ENCODE measurements at regions not wholly inside any gene's neighbourhood (a gene's known extent, or its start where the extent isn't known, plus 50 kb on each side); places are given as distances from the start of the nearest gene placed in this dataset.

GRCh38 chr5:34587355-34588241 is 68.5 kb upstream of the RAI14 start:
- H3K4me1 ChIP-seq (ENCODE audit: control insufficient read depth, insufficient read depth, low read length) = peaks cover 31% of the 10 kb centered on the region

DNA sequence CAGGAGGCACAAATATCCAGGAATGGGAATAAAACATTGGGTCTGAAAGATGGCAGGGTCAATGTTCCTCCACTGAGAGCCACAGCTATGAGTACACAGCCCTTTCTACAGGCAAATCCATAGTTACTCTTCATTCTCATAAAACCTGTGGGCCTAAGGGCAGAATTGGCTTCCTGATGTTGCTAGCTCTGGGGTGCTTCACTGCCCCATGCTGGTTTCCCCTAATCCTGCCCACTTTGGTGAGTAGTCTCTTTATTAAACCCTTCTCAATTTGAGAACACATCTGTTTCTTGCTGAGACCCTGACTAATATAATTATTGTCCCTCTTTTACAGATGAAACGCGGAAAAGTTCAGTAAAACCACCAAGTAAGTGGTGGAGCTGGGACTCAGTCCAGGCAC is 66.3 kb upstream of the RAI14 start:
- no peak overlapping the region for H3K9ac ChIP-seq (ENCODE audit: low read length)
- no peaks in the 10 kb centered on the region for H3K36me3 ChIP-seq (ENCODE audit: control insufficient read depth, insufficient read depth, low read length)
- H3K4me3 ChIP-seq (ENCODE audit: low read length) = no peak overlapping the region
- no peaks in the 10 kb centered on the region for H3K27me3 ChIP-seq (ENCODE audit: control insufficient read depth, insufficient read depth, low read length)
- peaks cover 30% of the 10 kb centered on the region for H3K4me1 ChIP-seq (ENCODE audit: control insufficient read depth, insufficient read depth, low read length)
- no peaks in the 10 kb centered on the region for H3K9me3 ChIP-seq (ENCODE audit: control insufficient read depth, low read length)

More at GRCh38 chr5:34587355-34588241, 68.5 kb upstream of the RAI14 start:
- no peaks in the 10 kb centered on the region for H3K36me3 ChIP-seq (ENCODE audit: control insufficient read depth, insufficient read depth, low read length)
- H3K9me3 ChIP-seq (ENCODE audit: control insufficient read depth, low read length) = no peaks in the 10 kb centered on the region
- H3K4me3 ChIP-seq (ENCODE audit: low read length) = no peak overlapping the region
- no peak overlapping the region for H3K9ac ChIP-seq (ENCODE audit: low read length)
- no peaks in the 10 kb centered on the region for H3K27me3 ChIP-seq (ENCODE audit: control insufficient read depth, insufficient read depth, low read length)

DNA sequence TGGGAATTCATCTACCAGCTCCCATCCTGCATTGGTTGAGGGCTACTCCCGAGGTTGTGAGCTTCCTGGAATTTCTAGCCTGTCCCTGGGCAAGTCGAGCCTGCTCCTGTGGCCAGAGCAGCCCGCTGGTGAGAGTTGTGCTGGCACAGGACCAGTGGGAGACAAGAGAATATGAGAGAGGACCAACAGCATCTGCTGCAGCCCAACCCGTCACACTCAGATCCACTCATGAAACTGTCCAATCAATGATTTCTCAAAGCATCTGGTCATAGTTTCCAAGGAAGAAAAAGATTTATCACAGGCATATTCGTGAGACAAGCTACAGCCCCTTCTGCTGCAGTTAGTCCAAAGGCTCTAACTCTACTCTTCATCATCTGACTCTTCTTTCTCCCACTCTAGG is 64.4 kb upstream of the RAI14 start:
- Histone ChIP-seq H3K36me3 (ENCODE audit: control insufficient read depth, insufficient read depth, low read length) (no peaks in the 10 kb centered on the region), H3K9ac (ENCODE audit: low read length) (no peak overlapping the region), H3K4me3 (ENCODE audit: low read length) (no peak overlapping the region), H3K9me3 (ENCODE audit: control insufficient read depth, low read length) (no peaks in the 10 kb centered on the region), H3K4me1 (ENCODE audit: control insufficient read depth, insufficient read depth, low read length) (peaks cover 15% of the 10 kb centered on the region), H3K27me3 (ENCODE audit: control insufficient read depth, insufficient read depth, low read length) (no peaks in the 10 kb centered on the region)

- Histone ChIP-seq H3K9ac (ENCODE audit: low read length) (no peak overlapping the region), H3K27me3 (ENCODE audit: control insufficient read depth, insufficient read depth, low read length) (no peaks in the 10 kb centered on the region), H3K4me3 (ENCODE audit: low read length) (no peak overlapping the region), H3K9me3 (ENCODE audit: control insufficient read depth, low read length) (no peaks in the 10 kb centered on the region), H3K36me3 (ENCODE audit: control insufficient read depth, insufficient read depth, low read length) (no peaks in the 10 kb centered on the region), H3K4me1 (ENCODE audit: control insufficient read depth, insufficient read depth, low read length) (peaks cover 16% of the 10 kb centered on the region)
These were observed 58.8 kb upstream of the RAI14 start for GRCh38 chr5:34597034-34598027.

DNA sequence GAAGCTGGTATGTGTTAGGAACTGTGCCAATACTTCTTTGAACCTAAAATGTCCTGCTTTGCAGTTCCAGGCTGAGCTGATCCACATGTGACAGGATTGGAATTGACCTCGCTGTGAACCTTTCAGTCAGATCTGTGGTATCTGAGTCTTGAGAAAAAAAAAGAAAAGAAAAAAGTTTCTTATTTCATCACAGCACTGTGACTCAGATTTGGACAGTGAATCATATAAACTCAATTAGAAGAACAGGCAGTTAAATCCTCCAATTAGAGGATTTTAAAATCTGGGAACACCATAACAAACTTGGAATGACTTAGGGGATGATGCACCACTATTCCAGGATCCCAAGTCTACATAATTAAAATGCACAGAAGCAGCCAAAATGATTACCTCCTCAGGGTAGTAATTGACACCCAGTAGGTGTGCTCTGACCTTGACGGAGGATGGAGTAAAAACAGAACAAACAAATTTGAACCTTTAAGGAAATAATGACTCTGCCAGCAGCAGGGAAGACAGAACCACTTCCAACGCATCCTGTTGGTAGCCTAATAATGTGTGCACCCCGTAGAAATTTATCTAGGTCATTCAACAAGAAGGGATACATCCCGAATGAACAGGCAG is 57.8 kb upstream of the RAI14 start:
- Histone ChIP-seq H3K9me3 (ENCODE audit: control insufficient read depth, low read length) (no peaks in the 10 kb centered on the region), H3K4me1 (ENCODE audit: control insufficient read depth, insufficient read depth, low read length) (peaks cover 16% of the 10 kb centered on the region), H3K9ac (ENCODE audit: low read length) (no peak overlapping the region), H3K36me3 (ENCODE audit: control insufficient read depth, insufficient read depth, low read length) (no peaks in the 10 kb centered on the region), H3K27me3 (ENCODE audit: control insufficient read depth, insufficient read depth, low read length) (no peaks in the 10 kb centered on the region), H3K4me3 (ENCODE audit: low read length) (no peak overlapping the region)

- H3K4me1 ChIP-seq (ENCODE audit: control insufficient read depth, insufficient read depth, low read length) = peaks cover 16% of the 10 kb centered on the region
These were observed 56.5 kb upstream of the RAI14 start for GRCh38 chr5:34599471-34600117.

DNA sequence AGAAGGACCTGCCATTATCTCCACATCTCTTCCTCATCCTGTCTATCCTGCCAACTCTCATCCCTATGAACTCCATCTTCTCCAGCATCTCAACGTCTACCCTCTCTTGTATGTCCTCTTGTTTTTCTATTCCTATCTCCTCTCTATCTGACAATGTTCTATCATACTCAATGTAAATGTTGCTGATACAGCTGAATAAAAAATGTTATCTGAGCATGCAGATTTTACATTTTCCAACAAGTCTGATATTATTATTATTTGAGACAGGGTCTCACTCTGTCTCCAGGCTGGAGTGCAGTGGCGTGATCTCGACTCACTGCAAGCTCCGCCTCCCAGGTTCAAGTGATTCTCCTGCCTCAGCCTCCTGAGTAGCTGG is 56.0 kb upstream of the RAI14 start:
- no peak overlapping the region for H3K4me3 ChIP-seq (ENCODE audit: low read length)
- H3K36me3 ChIP-seq (ENCODE audit: control insufficient read depth, insufficient read depth, low read length) = no peaks in the 10 kb centered on the region
- H3K4me1 ChIP-seq (ENCODE audit: control insufficient read depth, insufficient read depth, low read length) = peaks cover 16% of the 10 kb centered on the region
- H3K27me3 ChIP-seq (ENCODE audit: control insufficient read depth, insufficient read depth, low read length) = no peaks in the 10 kb centered on the region
- H3K9ac ChIP-seq (ENCODE audit: low read length) = no peak overlapping the region
- H3K9me3 ChIP-seq (ENCODE audit: control insufficient read depth, low read length) = no peaks in the 10 kb centered on the region

More at GRCh38 chr5:34599471-34600117, 56.5 kb upstream of the RAI14 start:
- Histone ChIP-seq H3K36me3 (ENCODE audit: control insufficient read depth, insufficient read depth, low read length) (no peaks in the 10 kb centered on the region), H3K4me3 (ENCODE audit: low read length) (no peak overlapping the region), H3K9ac (ENCODE audit: low read length) (no peak overlapping the region), H3K27me3 (ENCODE audit: control insufficient read depth, insufficient read depth, low read length) (no peaks in the 10 kb centered on the region), H3K9me3 (ENCODE audit: control insufficient read depth, low read length) (no peaks in the 10 kb centered on the region)

DNA sequence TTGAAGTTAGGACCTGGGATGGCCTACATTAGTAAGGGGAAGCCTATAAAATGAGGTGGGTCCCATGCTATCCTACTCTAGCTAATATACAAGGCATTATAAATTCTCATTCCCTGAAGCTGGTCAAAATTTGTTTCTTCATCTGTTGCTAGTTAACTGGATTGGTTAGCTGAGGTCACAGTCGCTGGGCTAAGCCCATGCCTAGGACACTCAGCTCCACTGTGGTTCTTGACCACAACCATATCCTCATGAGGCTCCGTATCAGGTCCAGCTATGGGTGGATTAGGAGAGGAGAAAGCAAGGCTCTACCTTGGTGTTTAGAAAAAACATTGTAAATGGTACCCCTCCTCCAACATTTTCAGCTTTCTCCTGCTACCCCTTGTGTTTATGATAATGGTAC is 52.8 kb upstream of the RAI14 start:
- Histone ChIP-seq H3K9ac (ENCODE audit: low read length) (no peak overlapping the region), H3K36me3 (ENCODE audit: control insufficient read depth, insufficient read depth, low read length) (no peaks in the 10 kb centered on the region), H3K4me1 (ENCODE audit: control insufficient read depth, insufficient read depth, low read length) (peaks cover 15% of the 10 kb centered on the region)

DNA sequence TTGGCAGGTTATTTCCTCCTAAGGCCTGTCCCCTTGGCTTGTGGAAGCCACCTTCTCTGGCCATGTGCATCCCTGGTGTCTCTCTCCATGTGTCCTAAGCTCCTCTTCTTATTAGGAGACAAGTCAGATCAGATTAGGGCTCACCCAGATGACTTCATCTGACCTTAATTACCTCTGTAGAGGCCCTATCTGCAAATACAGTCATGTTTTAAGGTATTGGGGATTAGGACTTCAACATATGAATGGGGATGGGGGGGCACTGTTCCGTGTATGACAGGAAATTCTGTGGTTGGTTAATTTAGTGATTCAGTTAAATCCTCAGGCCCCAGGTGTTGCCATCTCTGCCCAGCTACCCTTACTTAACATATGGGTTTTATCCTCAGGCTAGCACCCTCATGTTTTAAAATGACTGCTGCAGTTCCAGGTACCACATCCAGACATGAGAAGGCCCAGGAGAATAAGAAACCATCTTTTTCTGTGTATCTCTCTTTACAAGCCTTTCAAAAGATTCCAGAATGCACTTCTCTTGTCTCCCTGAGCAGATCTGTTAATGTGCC is 51.9 kb upstream of the RAI14 start:
- Histone ChIP-seq H3K36me3 (ENCODE audit: control insufficient read depth, insufficient read depth, low read length) (no peaks in the 10 kb centered on the region), H3K4me3 (ENCODE audit: low read length) (no peak overlapping the region), H3K9ac (ENCODE audit: low read length) (no peak overlapping the region), H3K27me3 (ENCODE audit: control insufficient read depth, insufficient read depth, low read length) (no peaks in the 10 kb centered on the region), H3K9me3 (ENCODE audit: control insufficient read depth, low read length) (no peaks in the 10 kb centered on the region), H3K4me1 (ENCODE audit: control insufficient read depth, insufficient read depth, low read length) (peaks cover 7% of the 10 kb centered on the region)

More for the DNA sequence above, 52.8 kb upstream of the RAI14 start:
- Histone ChIP-seq H3K4me3 (ENCODE audit: low read length) (no peak overlapping the region), H3K9me3 (ENCODE audit: control insufficient read depth, low read length) (no peaks in the 10 kb centered on the region), H3K27me3 (ENCODE audit: control insufficient read depth, insufficient read depth, low read length) (no peaks in the 10 kb centered on the region)

DNA sequence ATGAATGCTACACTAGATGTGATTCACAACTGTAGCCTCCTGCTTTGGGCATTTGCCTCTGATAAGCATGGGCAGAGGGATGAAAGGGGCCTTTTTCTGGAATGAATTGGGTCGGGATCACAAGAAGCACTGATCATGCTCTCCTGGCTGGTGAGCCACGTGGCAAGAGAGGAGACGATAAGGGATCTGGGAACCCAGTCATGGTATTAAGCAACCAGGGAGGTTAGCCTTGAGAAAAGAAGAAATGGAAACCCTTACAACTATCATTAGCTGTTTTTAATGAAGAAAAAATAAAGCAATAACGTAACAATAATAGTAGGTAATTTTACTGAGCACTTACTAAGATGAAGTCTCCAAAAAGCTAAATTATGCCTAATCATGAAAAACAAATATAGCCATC is 50.0 kb upstream of the RAI14 start:
- no peaks in the 10 kb centered on the region for H3K9me3 ChIP-seq (ENCODE audit: control insufficient read depth, low read length)
- H3K4me3 ChIP-seq (ENCODE audit: low read length) = no peak overlapping the region
- H3K4me1 ChIP-seq (ENCODE audit: control insufficient read depth, insufficient read depth, low read length) = no peaks in the 10 kb centered on the region
- no peak overlapping the region for H3K9ac ChIP-seq (ENCODE audit: low read length)
- H3K36me3 ChIP-seq (ENCODE audit: control insufficient read depth, insufficient read depth, low read length) = no peaks in the 10 kb centered on the region
- H3K27me3 ChIP-seq (ENCODE audit: control insufficient read depth, insufficient read depth, low read length) = no peaks in the 10 kb centered on the region
